HCT116 (cell line): ENCODE measurements at regions not wholly inside any gene's neighbourhood (a gene's known extent, or its start where the extent isn't known, plus 50 kb on each side); places are given as distances from the start of the nearest gene placed in this dataset.

Experiments
- ATAC-seq: fragments of 200-7000 bp; cut with Tn5 transposase; 2 replicates; pipeline ENCODE4 v1.9.1; 2020; ENCODE audit warnings: mild to moderate bottlenecking, moderate library complexity
- BruUV-seq: library from RNA; stranded (reverse); fragments of 400-500 nt; replicated peaks from 2 replicates; lab custom pipeline; 2021; lab: Mats Ljungman, UMichigan
- CTCF ChIA-PET: fragments of 300-600 bp; sonication (Branson Sonifier 250); formaldehyde crosslinking; loops from one replicate; lab custom pipeline; 2021; ENCODE audit warnings: antibody characterized with exemption; lab: Charles Lee
- POLR2A ChIA-PET: fragments of 300-600, 350-600 bp; sonication (Branson Sonifier 250); formaldehyde crosslinking; loops from one replicate; lab custom pipeline; 2021; ENCODE audit warnings: antibody characterized with exemption; lab: Charles Lee
- RAD21 ChIA-PET, 2 experiments: fragments of 300-600 bp; sonication (Branson Sonifier 250); formaldehyde crosslinking; loops; one replicate each; lab custom pipeline; 2023; ENCODE audit warnings: low total read pairs in 2 of 2; ENCODE audit not compliant: uncharacterized antibody in 2 of 2, unreplicated experiment in 2 of 2, low non-redundant PET in 1 of 2; lab: Charles Lee
- DNase-seq: peaks from one replicate; pipeline ENCODE4 v3.0.0-alpha.2; 2010; ENCODE audit warnings: low read depth, low spot score
- H2AFZ ChIP-seq: fragments of 200-600 bp; shearing (Covaris generic), sonication (generic); 2 replicates; pipeline ENCODE4 v1.6.1; 2017; ENCODE audit warnings: low read depth, mixed run types, mixed read lengths, antibody characterized with exemption, low read length; ENCODE audit not compliant: poor library complexity, severe bottlenecking
- H3K27ac ChIP-seq: 2 replicates; pipeline ENCODE4 v1.5.1; 2012; ENCODE audit warnings: low read depth, low read length
- H3K27me3 ChIP-seq: fragments of 200-600 bp; sonication (generic); 2 replicates; pipeline ENCODE4 v1.6.1; 2016; ENCODE audit warnings: mixed run types, low read length, mixed read lengths; ENCODE audit not compliant: insufficient read depth
- H3K36me3 ChIP-seq, 2 experiments: fragments of 200-500 bp in 1 of 2; fragments of 200-600 bp in 1 of 2; sonication (Bioruptor generic) in 1 of 2; sonication (generic) in 1 of 2; 2 replicates each; pipeline versions ENCODE4 v1.5.1 to v1.6.1; 2014 to 2016; ENCODE audit warnings: low read length in 2 of 2, inconsistent platforms in 1 of 2, mixed read lengths in 1 of 2, mixed run types in 1 of 2; ENCODE audit not compliant: insufficient read depth in 2 of 2, control insufficient read depth in 1 of 2
- H3K4me1 ChIP-seq, 2 experiments: fragments of 200-600 bp in 1 of 2; sonication (generic) in 1 of 2; 2 replicates each; pipeline versions ENCODE4 v1.5.1 to v1.6.1; 2012 to 2017; ENCODE audit warnings: low read length in 2 of 2, inconsistent platforms in 1 of 2, mild to moderate bottlenecking in 1 of 2, mixed read lengths in 1 of 2, mixed run types in 1 of 2, moderate library complexity in 1 of 2; ENCODE audit not compliant: insufficient read depth in 2 of 2, control insufficient read depth in 1 of 2
- H3K4me2 ChIP-seq: fragments of 200-600 bp; sonication (generic); 2 replicates; pipeline ENCODE4 v1.6.1; 2017; ENCODE audit warnings: mixed run types, low read length, mixed read lengths
- H3K4me3 ChIP-seq, 2 experiments: fragments of 200-600 bp in 1 of 2; sonication (generic) in 1 of 2; replicated peaks in 1 of 2; 2 replicates each; pipeline ENCODE4 v1.5.1; 2011 to 2016; ENCODE audit warnings: low read length in 2 of 2, control low read depth in 1 of 2, low read depth in 1 of 2, mild to moderate bottlenecking in 1 of 2, mixed read lengths in 1 of 2, mixed run types in 1 of 2
- H3K79me2 ChIP-seq: fragments of 200-600 bp; sonication (generic); 2 replicates; pipeline ENCODE4 v1.6.1; 2017; ENCODE audit warnings: mild to moderate bottlenecking, mixed run types, low read length, moderate library complexity, mixed read lengths; ENCODE audit not compliant: insufficient read depth
- H3K9ac ChIP-seq: fragments of 200-600 bp; sonication (generic); 2 replicates; pipeline ENCODE4 v1.6.1; 2016; ENCODE audit warnings: low read length, mixed read lengths
- H3K9me2 ChIP-seq: fragments of 200-600 bp; sonication (generic), shearing (Covaris generic); 2 replicates; pipeline ENCODE4 v1.6.1; 2017; ENCODE audit warnings: mixed run types, mild to moderate bottlenecking, moderate library complexity; ENCODE audit not compliant: insufficient read depth
- H3K9me3 ChIP-seq, 2 experiments: fragments of 200-500 bp in 1 of 2; fragments of 200-600 bp in 1 of 2; sonication (Bioruptor generic) in 1 of 2; sonication (generic) in 1 of 2; 2 replicates each; pipeline ENCODE4 v1.6.1; 2014 to 2017; ENCODE audit warnings: low read length in 2 of 2, mixed read lengths in 2 of 2, inconsistent platforms in 1 of 2, low read depth in 1 of 2, mild to moderate bottlenecking in 1 of 2, mixed run types in 1 of 2, moderate library complexity in 1 of 2; ENCODE audit not compliant: control insufficient read depth in 1 of 2, insufficient read depth in 1 of 2
- H4K20me1 ChIP-seq: fragments of 200-600 bp; sonication (generic), shearing (Covaris generic); 2 replicates; pipeline ENCODE4 v1.6.1; 2017; ENCODE audit warnings: mixed run types, mild to moderate bottlenecking, moderate library complexity; ENCODE audit not compliant: insufficient read depth
- CBX3 ChIP-seq: IDR thresholded peaks from 2 replicates; pipeline ENCODE4 v1.6.1; 2012; ENCODE audit warnings: low read depth
- CEBPB ChIP-seq: IDR thresholded peaks from 2 replicates; pipeline ENCODE4 v1.6.1; 2012; ENCODE audit warnings: low read depth
- ELF1 ChIP-seq: IDR thresholded peaks from 2 replicates; pipeline ENCODE4 v1.6.1; 2012; ENCODE audit warnings: low read depth, borderline replicate concordance
- EZH2 ChIP-seq: fragments of 200-600 bp; sonication (generic); IDR thresholded peaks from 2 replicates; pipeline ENCODE4 v1.6.1; 2017; ENCODE audit warnings: antibody characterized with exemption, mixed run types
- EZH2phosphoT487 ChIP-seq: fragments of 200-600 bp; IDR thresholded peaks from 2 replicates; pipeline ENCODE4 v1.6.1; 2018; ENCODE audit warnings: antibody characterized with exemption, borderline replicate concordance
- FOSL1 ChIP-seq: IDR thresholded peaks from 2 replicates; pipeline ENCODE4 v1.6.1; 2012; ENCODE audit warnings: low read depth
- JUND ChIP-seq: IDR thresholded peaks from 2 replicates; pipeline ENCODE4 v1.6.1; 2012
- RAD21 ChIP-seq: IDR thresholded peaks from 2 replicates; pipeline ENCODE4 v1.6.1; 2012; ENCODE audit warnings: low read depth, mild to moderate bottlenecking
- REST ChIP-seq: IDR thresholded peaks from 2 replicates; pipeline ENCODE4 v1.6.1; 2012; ENCODE audit warnings: low read depth
- SIN3A ChIP-seq: IDR thresholded peaks from 2 replicates; pipeline ENCODE4 v1.6.1; 2012; ENCODE audit warnings: low read depth
- SP1 ChIP-seq: IDR thresholded peaks from 2 replicates; pipeline ENCODE4 v1.6.1; 2012; ENCODE audit warnings: low read depth
- SRF ChIP-seq: IDR thresholded peaks from 2 replicates; pipeline ENCODE4 v1.6.1; 2012; ENCODE audit warnings: low read depth
- ZNF274 ChIP-seq: fragments of 200-500 bp; sonication (Bioruptor generic); IDR thresholded peaks from 2 replicates; pipeline ENCODE4 v1.6.1; 2014; ENCODE audit warnings: mild to moderate bottlenecking, low read depth, low read length, inconsistent platforms
- intact Hi-C: fragments of 100-400 bp; cut with micrococcal nuclease; formaldehyde crosslinking; loops from 2 replicates; pipeline ENCODE4 v1.10.0; 2022
- TF ChIP-seq, protein P1 (sequence below): IDR thresholded peaks from 2 replicates; pipeline ENCODE4 v1.6.1; 2011; ENCODE audit warnings: mild to moderate bottlenecking, low read length, moderate library complexity; ENCODE audit not compliant: insufficient replicate concordance; ENCODE audit errors: extremely low read depth
- TF ChIP-seq, protein P2 (sequence below), 3 experiments: fragments of 200-600 bp in 1 of 3; sonication (generic) in 1 of 3; IDR thresholded peaks in 2 of 3; conservative IDR thresholded peaks in 1 of 3; 2 replicates each; pipeline ENCODE4 v1.5.1; 2012 to 2017; ENCODE audit warnings: low read depth in 2 of 3, low read length in 2 of 3, antibody characterized with exemption in 1 of 3, borderline replicate concordance in 1 of 3, control low read depth in 1 of 3, mild to moderate bottlenecking in 1 of 3, mixed read lengths in 1 of 3, mixed run types in 1 of 3, moderate library complexity in 1 of 3; ENCODE audit not compliant: insufficient read depth in 1 of 3

- ChIA-PET RAD21 (no interaction called here), CTCF (interaction anchor here (0.8 to 1.4 kb wide), 6 partner anchors 20 to 266 kb away, joined by 3 to 5 read pairs (median 4); no protein-coding TSS in a partner anchor), POLR2A (no interaction called here)
- Histone ChIP-seq H3K4me3 (no peak overlapping the region), H3K27me3 (no peaks in the 10 kb centered on the region), H3K9ac (no peak overlapping the region), H3K9me3 (no peaks in the 10 kb centered on the region), H3K79me2 (no peaks in the 10 kb centered on the region), H3K9me2 (no peaks in the 10 kb centered on the region), H2AFZ (no peak overlapping the region), H3K36me3 (no peaks in the 10 kb centered on the region), H3K27ac (no peak overlapping the region), H3K4me2 (no peak overlapping the region), H4K20me1 (no peaks in the 10 kb centered on the region), H3K4me1 (no peaks in the 10 kb centered on the region)
- ATAC-seq (peak; percentile 96), DNase-seq (peak; percentile 23)
- no TSS peak for BruUV-seq
- TF ChIP-seq SRF: no peak
- TF ChIP-seq EZH2: no peak
- no peak for TF ChIP-seq ELF1
- no peak for TF ChIP-seq CBX3
- TF ChIP-seq, protein P1, sequence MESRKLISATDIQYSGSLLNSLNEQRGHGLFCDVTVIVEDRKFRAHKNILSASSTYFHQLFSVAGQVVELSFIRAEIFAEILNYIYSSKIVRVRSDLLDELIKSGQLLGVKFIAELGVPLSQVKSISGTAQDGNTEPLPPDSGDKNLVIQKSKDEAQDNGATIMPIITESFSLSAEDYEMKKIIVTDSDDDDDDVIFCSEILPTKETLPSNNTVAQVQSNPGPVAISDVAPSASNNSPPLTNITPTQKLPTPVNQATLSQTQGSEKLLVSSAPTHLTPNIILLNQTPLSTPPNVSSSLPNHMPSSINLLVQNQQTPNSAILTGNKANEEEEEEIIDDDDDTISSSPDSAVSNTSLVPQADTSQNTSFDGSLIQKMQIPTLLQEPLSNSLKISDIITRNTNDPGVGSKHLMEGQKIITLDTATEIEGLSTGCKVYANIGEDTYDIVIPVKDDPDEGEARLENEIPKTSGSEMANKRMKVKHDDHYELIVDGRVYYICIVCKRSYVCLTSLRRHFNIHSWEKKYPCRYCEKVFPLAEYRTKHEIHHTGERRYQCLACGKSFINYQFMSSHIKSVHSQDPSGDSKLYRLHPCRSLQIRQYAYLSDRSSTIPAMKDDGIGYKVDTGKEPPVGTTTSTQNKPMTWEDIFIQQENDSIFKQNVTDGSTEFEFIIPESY: no peak
- no peak for TF ChIP-seq JUND
- no peak for TF ChIP-seq FOSL1
- no peak for TF ChIP-seq REST
- no peak for TF ChIP-seq ZNF274
- TF ChIP-seq EZH2phosphoT487: no peak
- no peak for TF ChIP-seq SIN3A
- peak; percentile 36; the same call in 1 of the 2 replicates for TF ChIP-seq RAD21
- no peak for TF ChIP-seq CEBPB
- TF ChIP-seq, protein P2, sequence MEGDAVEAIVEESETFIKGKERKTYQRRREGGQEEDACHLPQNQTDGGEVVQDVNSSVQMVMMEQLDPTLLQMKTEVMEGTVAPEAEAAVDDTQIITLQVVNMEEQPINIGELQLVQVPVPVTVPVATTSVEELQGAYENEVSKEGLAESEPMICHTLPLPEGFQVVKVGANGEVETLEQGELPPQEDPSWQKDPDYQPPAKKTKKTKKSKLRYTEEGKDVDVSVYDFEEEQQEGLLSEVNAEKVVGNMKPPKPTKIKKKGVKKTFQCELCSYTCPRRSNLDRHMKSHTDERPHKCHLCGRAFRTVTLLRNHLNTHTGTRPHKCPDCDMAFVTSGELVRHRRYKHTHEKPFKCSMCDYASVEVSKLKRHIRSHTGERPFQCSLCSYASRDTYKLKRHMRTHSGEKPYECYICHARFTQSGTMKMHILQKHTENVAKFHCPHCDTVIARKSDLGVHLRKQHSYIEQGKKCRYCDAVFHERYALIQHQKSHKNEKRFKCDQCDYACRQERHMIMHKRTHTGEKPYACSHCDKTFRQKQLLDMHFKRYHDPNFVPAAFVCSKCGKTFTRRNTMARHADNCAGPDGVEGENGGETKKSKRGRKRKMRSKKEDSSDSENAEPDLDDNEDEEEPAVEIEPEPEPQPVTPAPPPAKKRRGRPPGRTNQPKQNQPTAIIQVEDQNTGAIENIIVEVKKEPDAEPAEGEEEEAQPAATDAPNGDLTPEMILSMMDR (IDR thresholded peaks at IDR 0.05 in 2 of 3, conservative IDR thresholded peaks at IDR 0.05 in 1 of 3; ENCODE audit: borderline replicate concordance in 1 of 3, insufficient read depth in 1 of 3, low read depth in 2 of 3, low read length in 2 of 3): peak; percentile 13 to 88 (median 85); a peak in 5 of 6 replicates
- TF ChIP-seq SP1: no peak
- intact Hi-C loops: no loop called here
These were observed 98.2 kb downstream of the SNAPC1 start for GRCh38 chr14:61860294-61860918.
